Thoracic aorta (tissue), 2 donors: ENCODE measurements at regions not wholly inside any gene's neighbourhood (a gene's known extent, or its start where the extent isn't known, plus 50 kb on each side); places are given as distances from the start of the nearest gene placed in this dataset.

Source experiments
- ATAC-seq: fragments of 150-250 bp; one replicate; pipeline ENCODE4 v1.8.0; 2017; ENCODE audit warnings: low read depth; ENCODE audit not compliant: insufficient number of reproducible peaks, low FRiP score
- DNase-seq: peaks from one replicate; pipeline ENCODE4 v3.0.0-alpha.2; 2020; ENCODE audit warnings: low spot score
- H3K27ac ChIP-seq, 2 donors: fragments of 200-600 bp; sonication (generic); 1 replicate in 1 of 2; 2 replicates in 1 of 2; pipeline ENCODE4 v1.5.1; 2016; ENCODE audit warnings: mild to moderate bottlenecking in 2 of 2, moderate library complexity in 2 of 2
- H3K27me3 ChIP-seq: fragments of 200-600 bp; sonication (generic); replicated peaks from 2 replicates; pipeline ENCODE4 v1.6.0; 2016; ENCODE audit warnings: mild to moderate bottlenecking; ENCODE audit not compliant: insufficient read depth
- H3K36me3 ChIP-seq: fragments of 200-600 bp; sonication (generic); one replicate; pipeline ENCODE4 v1.5.1; 2016
- H3K4me1 ChIP-seq, 2 donors: fragments of 200-600 bp; sonication (generic); 1 replicate in 1 of 2; 2 replicates in 1 of 2; pipeline versions ENCODE4 v1.5.1 to v1.6.0; 2016; ENCODE audit warnings: low read depth in 2 of 2, mild to moderate bottlenecking in 1 of 2; ENCODE audit not compliant: control insufficient read depth in 1 of 2
- H3K4me3 ChIP-seq: fragments of 200-600 bp; sonication (generic); 2 replicates; pipeline ENCODE4 v1.5.1; 2016; ENCODE audit warnings: mild to moderate bottlenecking
- H3K9me3 ChIP-seq: fragments of 200-600 bp; sonication (generic); 2 replicates; pipeline ENCODE4 v1.5.1; 2016
- CTCF ChIP-seq: fragments of 200-600 bp; sonication (generic); IDR thresholded peaks from one replicate; pipeline ENCODE4 v1.5.1; 2019; ENCODE audit warnings: antibody characterized with exemption

DNA sequence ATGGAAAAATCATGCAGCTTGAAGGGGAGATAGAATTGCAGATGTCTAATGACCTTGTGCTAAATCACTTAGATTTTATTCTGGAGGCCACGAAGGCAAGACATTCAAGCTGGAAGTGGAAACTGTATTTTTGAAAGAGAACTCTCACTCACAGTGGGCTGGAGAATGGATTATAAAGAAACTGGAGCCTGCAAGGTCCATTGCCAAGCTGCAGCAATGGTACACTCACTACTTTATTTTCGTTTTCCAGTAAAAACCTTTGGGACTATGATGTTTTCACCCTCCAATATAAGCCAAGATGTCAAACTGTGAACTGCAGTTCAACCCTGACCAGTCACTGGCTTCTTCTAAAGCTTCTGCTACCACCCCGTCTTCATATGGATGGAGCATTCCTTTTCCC, 62.0 kb downstream of the SKIDA1 start:
- no peak overlapping the region for H3K27ac ChIP-seq
- no peak for ATAC-seq

GRCh38 chr10:21458126-21458871, 67.2 kb downstream of the SKIDA1 start:
- no peak for ATAC-seq

More for the DNA sequence above, 62.0 kb downstream of the SKIDA1 start:
- Histone ChIP-seq H3K4me3 (no peak overlapping the region), H3K36me3 (no peaks in the 10 kb centered on the region), H3K9me3 (no peaks in the 10 kb centered on the region), H3K4me1 (no peaks in the 10 kb centered on the region), H3K27me3 (no peaks in the 10 kb centered on the region)
- DNase-seq = no peak
- TF ChIP-seq CTCF = no peak

GRCh38 chr10:21456160-21456559, 69.3 kb downstream of the SKIDA1 start:
- ATAC-seq = no peak
- no peaks in the 10 kb centered on the region for H3K9me3 ChIP-seq
- H3K4me1 ChIP-seq = no peaks in the 10 kb centered on the region
- no peak for TF ChIP-seq CTCF
- H3K27ac ChIP-seq = no peak overlapping the region
- no peak for DNase-seq
- H3K4me3 ChIP-seq = no peak overlapping the region
- H3K27me3 ChIP-seq = no peaks in the 10 kb centered on the region
- H3K36me3 ChIP-seq = no peaks in the 10 kb centered on the region

More at GRCh38 chr10:21458126-21458871, 67.2 kb downstream of the SKIDA1 start:
- H3K27me3 ChIP-seq = no peaks in the 10 kb centered on the region
- no peaks in the 10 kb centered on the region for H3K4me1 ChIP-seq
- DNase-seq = no peak
- no peak overlapping the region for H3K27ac ChIP-seq
- no peaks in the 10 kb centered on the region for H3K9me3 ChIP-seq
- no peak for TF ChIP-seq CTCF
- H3K36me3 ChIP-seq = no peaks in the 10 kb centered on the region
- H3K4me3 ChIP-seq = no peak overlapping the region

DNA sequence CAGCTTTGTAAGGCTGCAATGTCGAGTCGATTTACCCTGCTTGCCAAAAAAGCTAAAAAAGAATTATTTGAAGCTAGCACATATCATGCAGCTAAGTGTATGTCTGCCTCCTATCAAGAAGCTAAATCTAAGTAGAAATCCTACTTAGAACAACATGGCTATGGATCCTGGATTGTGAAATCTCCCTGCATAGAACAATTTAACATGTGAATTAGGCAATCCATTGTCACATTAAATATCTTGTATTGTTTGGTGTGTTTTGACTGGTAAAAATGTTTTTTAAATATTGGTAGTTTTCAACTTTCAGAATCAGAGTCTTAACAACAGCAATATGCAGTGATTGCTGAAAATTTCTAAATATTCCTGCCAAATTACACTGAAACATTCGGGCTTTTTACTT, 73.3 kb downstream of the SKIDA1 start:
- Histone ChIP-seq H3K9me3 (no peaks in the 10 kb centered on the region), H3K36me3 (no peaks in the 10 kb centered on the region), H3K27ac (no peak overlapping the region), H3K4me1 (no peaks in the 10 kb centered on the region), H3K27me3 (no peaks in the 10 kb centered on the region), H3K4me3 (no peak overlapping the region)
- DNase-seq (no peak), ATAC-seq (no peak)
- no peak for TF ChIP-seq CTCF

GRCh38 chr10:21449288-21449966, 76.1 kb downstream of the SKIDA1 start:
- Histone ChIP-seq H3K36me3 (no peaks in the 10 kb centered on the region), H3K4me1 (no peaks in the 10 kb centered on the region), H3K27ac (no peak overlapping the region), H3K9me3 (no peaks in the 10 kb centered on the region), H3K4me3 (no peak overlapping the region), H3K27me3 (no peaks in the 10 kb centered on the region)
- no peak for ATAC-seq
- no peak for DNase-seq
- TF ChIP-seq CTCF = no peak
